GM12864 (cell line): ENCODE measurements at regions not wholly inside any gene's neighbourhood (a gene's known extent, or its start where the extent isn't known, plus 50 kb on each side); places are given as distances from the start of the nearest gene placed in this dataset.
"Not testable (repeated sequence)": the region's sequence is repeated elsewhere in the genome, so short reads cannot be mapped to it uniquely, and the experiment has no call there.

Experiments
- DNase-seq: peaks from one replicate; pipeline ENCODE4 v3.0.0-alpha.2; 2011; ENCODE audit warnings: low read depth
- H3K4me3 ChIP-seq: 2 replicates; pipeline ENCODE4 v1.5.1; 2011; ENCODE audit warnings: mild to moderate bottlenecking, low read depth, low read length, control low read depth
- CTCF ChIP-seq: IDR thresholded peaks from 2 replicates; pipeline ENCODE4 v1.5.1; 2011; ENCODE audit warnings: low read depth, mild to moderate bottlenecking, moderate library complexity, low read length, control low read depth, inconsistent platforms; ENCODE audit errors: missing control alignments

GRCh38 chr7:57198801-57199200 is 66.6 kb upstream of the ZNF479 start:
- no peak for TF ChIP-seq CTCF
- DNase-seq, result no peak
- H3K4me3 ChIP-seq, result no peak overlapping the region

- TF ChIP-seq CTCF, result no peak
- no peak overlapping the region for H3K4me3 ChIP-seq
- no peak for DNase-seq
Measured at GRCh38 chr7:57199252-57199651, 67.0 kb upstream of the ZNF479 start.

- no peak for DNase-seq
- TF ChIP-seq CTCF, result no peak
- H3K4me3 ChIP-seq, result no peak overlapping the region
Measured at GRCh38 chr7:57201021-57201894, 69.0 kb upstream of the ZNF479 start.

- H3K4me3 ChIP-seq, result no peak overlapping the region
- TF ChIP-seq CTCF, result no peak
- no peak for DNase-seq
Measured at GRCh38 chr7:57201895-57202210, 69.6 kb upstream of the ZNF479 start.

- no peak for TF ChIP-seq CTCF
- H3K4me3 ChIP-seq, result no peak overlapping the region
- DNase-seq, result no peak
Measured at GRCh38 chr7:57202274-57202673, 70.0 kb upstream of the ZNF479 start.

- H3K4me3 ChIP-seq, result no peak overlapping the region
- no peak for TF ChIP-seq CTCF
- DNase-seq, result no peak
Measured at GRCh38 chr7:57203161-57203791, 71.0 kb upstream of the ZNF479 start.

- H3K4me3 ChIP-seq, DNase-seq: not testable (repeated sequence)
Measured at GRCh38 chr7:57203858-57204257, 71.6 kb upstream of the ZNF479 start.
